SH-SY5Y (cell line): ENCODE measurements at regions not wholly inside any gene's neighbourhood (a gene's known extent, or its start where the extent isn't known, plus 50 kb on each side); places are given as distances from the start of the nearest gene placed in this dataset.

ENCODE experiments used
- GATA2 ChIP-seq: IDR thresholded peaks from 2 replicates; pipeline ENCODE4 v1.6.1; 2011; ENCODE audit warnings: mild to moderate bottlenecking, low read depth, low read length
- GATA3 ChIP-seq: IDR thresholded peaks from 2 replicates; pipeline ENCODE4 v1.6.1; 2011; ENCODE audit warnings: low read depth, mild to moderate bottlenecking, low read length, moderate library complexity

DNA sequence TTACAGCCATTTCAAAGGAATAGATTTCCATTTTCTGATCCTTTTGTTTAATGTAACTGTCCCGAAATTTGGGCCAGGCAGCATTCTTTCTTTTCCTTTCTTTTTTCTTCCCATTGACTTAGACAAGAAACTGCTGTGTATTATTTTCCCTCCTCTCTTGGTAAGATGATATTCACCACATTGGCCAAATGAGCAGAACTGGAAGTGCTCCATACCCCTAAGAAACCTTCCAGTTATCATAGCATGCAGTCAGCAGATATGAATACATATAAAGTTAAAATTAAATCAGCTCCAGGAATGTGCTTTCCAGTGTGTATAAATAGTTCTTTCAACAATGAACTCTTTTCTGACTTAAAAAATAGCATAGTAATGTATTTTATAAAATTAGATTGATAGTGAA is 168.5 kb upstream of the GAS1 start:
- TF ChIP-seq GATA2 (no peak), GATA3 (no peak)

DNA sequence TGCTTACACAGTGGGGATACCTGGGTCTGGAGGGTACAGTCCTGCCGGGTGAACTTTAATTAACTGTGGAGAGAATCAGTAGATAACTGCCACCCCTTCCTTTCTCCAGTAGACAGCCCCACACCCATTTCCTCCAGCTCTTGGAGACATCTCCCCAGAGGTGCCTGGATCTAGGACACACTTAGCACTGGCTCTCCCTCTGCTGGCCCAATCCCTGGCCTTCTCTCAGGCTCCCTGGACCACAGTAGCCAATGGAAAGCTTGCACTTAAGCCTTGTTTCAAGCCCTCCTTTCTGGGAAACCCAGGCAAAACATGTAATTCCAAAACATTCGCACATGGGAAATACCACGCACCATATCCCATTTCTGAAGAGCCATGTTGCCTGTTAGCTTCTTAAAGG is 169.2 kb upstream of the GAS1 start:
- TF ChIP-seq GATA3, result no peak
- TF ChIP-seq GATA2, result no peak

- TF ChIP-seq GATA2, result peak; percentile 70; the same call in 1 of the 2 replicates
- peak; percentile 71 for TF ChIP-seq GATA3
Measured at GRCh38 chr9:87118594-87118993, 171.3 kb upstream of the GAS1 start.

GRCh38 chr9:87119328-87119881 is 172.1 kb upstream of the GAS1 start:
- TF ChIP-seq GATA2 (peak; percentile 98), GATA3 (peak; percentile 97)

GRCh38 chr9:87120610-87121009 is 173.3 kb upstream of the GAS1 start:
- no peak for TF ChIP-seq GATA3
- TF ChIP-seq GATA2, result no peak

- TF ChIP-seq GATA3 (no peak), GATA2 (no peak)
Measured at GRCh38 chr9:87122947-87123685, 175.8 kb upstream of the GAS1 start.

- TF ChIP-seq GATA3, result no peak
- TF ChIP-seq GATA2, result no peak
Measured at GRCh38 chr9:87123830-87124229, 176.5 kb upstream of the GAS1 start.

DNA sequence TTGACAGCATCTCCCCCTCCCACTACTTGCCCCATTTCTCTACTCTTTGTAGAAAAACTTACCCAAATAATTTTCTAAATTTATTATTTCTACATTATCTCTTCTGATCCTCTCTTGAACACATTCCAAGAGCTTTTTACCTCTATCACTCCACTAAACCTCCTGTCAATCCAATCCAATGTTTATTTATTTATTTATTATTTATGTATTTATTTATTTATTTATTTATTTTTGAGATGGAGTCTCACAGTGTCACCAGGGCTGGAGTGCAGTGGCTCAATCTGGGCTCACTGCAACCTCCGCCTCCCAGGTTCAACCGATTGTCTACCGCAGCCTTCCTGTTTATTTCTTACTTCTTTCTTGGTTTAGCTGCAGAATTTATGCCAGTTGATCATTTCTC is 178.5 kb upstream of the GAS1 start:
- TF ChIP-seq GATA2 (no peak), GATA3 (no peak)

GRCh38 chr9:87127543-87127942 is 180.2 kb upstream of the GAS1 start:
- TF ChIP-seq GATA3 (no peak), GATA2 (no peak)

GRCh38 chr9:87127978-87128614 is 180.8 kb upstream of the GAS1 start:
- TF ChIP-seq GATA3 (no peak), GATA2 (no peak)

GRCh38 chr9:87128844-87129493 is 181.7 kb upstream of the GAS1 start:
- TF ChIP-seq GATA3 (no peak), GATA2 (no peak)

DNA sequence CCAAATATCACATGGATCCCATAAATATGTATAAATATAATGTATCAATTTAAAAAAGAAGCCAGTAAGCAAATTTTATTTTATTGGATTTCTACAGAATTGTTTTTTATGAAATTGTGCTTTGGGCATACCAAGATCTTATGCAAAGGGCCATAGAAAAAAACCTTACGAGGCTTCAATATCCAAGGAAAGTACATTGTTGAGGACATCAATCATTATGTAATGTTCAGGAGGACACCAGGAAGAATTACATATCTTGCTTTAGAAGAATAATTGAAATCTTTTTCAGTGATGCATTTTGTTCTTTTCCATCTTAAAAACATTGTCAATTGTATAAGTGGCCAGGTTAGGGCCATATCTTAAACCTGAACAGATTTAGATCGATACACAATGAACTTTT is 187.8 kb upstream of the GAS1 start:
- no peak for TF ChIP-seq GATA3
- TF ChIP-seq GATA2, result no peak

- TF ChIP-seq GATA2, result no peak
- TF ChIP-seq GATA3, result no peak
Measured at GRCh38 chr9:87137718-87138117, 190.4 kb upstream of the GAS1 start.

- TF ChIP-seq GATA3 (peak; percentile 42), GATA2 (peak; percentile 63; the same call in 1 of the 2 replicates)
Measured at GRCh38 chr9:87138128-87139040, 191.1 kb upstream of the GAS1 start.
